OCI-LY7 (cell line): ENCODE measurements at regions not wholly inside any gene's neighbourhood (a gene's known extent, or its start where the extent isn't known, plus 50 kb on each side); places are given as distances from the start of the nearest gene placed in this dataset.

Source experiments
- EZH2phosphoT487 ChIP-seq: fragments of 200-600 bp; sonication (generic); IDR thresholded peaks from 2 replicates; pipeline ENCODE4 v1.6.1; 2018; ENCODE audit warnings: low read depth, borderline replicate concordance, mild to moderate bottlenecking, mixed run types, antibody characterized with exemption, low read length, moderate library complexity, mixed read lengths
- TF ChIP-seq, protein P1 (sequence below): fragments of 200-600 bp; sonication (generic); conservative IDR thresholded peaks from 2 replicates; pipeline ENCODE4 v1.5.1; 2014; ENCODE audit warnings: mild to moderate bottlenecking, antibody characterized with exemption, low read length, moderate library complexity, mixed read lengths

DNA sequence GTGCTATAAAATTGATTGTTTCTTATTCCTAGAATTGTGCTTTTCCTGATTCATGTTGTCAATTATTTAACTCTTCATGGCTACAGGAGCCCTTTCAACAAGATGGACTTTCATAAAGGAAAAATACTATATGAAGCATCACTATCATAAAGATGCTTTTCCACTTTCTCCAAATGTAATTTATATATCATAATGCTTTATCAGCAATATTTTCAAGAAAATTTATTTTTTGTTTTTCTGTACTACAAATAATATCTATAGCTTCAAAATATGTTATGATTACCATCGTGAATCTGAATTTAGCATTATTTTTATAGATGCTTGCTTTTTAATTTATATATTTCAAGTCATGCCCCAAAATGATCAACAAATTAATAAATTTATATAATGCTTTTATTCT is 873.5 kb upstream of the LRFN5 start:
- TF ChIP-seq, protein P1, sequence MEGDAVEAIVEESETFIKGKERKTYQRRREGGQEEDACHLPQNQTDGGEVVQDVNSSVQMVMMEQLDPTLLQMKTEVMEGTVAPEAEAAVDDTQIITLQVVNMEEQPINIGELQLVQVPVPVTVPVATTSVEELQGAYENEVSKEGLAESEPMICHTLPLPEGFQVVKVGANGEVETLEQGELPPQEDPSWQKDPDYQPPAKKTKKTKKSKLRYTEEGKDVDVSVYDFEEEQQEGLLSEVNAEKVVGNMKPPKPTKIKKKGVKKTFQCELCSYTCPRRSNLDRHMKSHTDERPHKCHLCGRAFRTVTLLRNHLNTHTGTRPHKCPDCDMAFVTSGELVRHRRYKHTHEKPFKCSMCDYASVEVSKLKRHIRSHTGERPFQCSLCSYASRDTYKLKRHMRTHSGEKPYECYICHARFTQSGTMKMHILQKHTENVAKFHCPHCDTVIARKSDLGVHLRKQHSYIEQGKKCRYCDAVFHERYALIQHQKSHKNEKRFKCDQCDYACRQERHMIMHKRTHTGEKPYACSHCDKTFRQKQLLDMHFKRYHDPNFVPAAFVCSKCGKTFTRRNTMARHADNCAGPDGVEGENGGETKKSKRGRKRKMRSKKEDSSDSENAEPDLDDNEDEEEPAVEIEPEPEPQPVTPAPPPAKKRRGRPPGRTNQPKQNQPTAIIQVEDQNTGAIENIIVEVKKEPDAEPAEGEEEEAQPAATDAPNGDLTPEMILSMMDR, result no peak
- TF ChIP-seq EZH2phosphoT487, result no peak
